Fibroblast of lung (primary cell): ENCODE measurements at regions not wholly inside any gene's neighbourhood (a gene's known extent, or its start where the extent isn't known, plus 50 kb on each side); places are given as distances from the start of the nearest gene placed in this dataset.

Source experiments
- DNase-seq, 2 donors: peaks; one replicate each; pipeline versions ENCODE4 v3.0.0 to v3.0.0-alpha.2; 2010; ENCODE audit warnings: low read depth in 2 of 2
- H2AFZ ChIP-seq: 2 replicates; pipeline ENCODE4 v1.5.1; 2012; ENCODE audit warnings: low read length, control low read depth, inconsistent platforms
- H3K27ac ChIP-seq: 2 replicates; pipeline ENCODE4 v1.5.1; 2011; ENCODE audit warnings: low read length, control low read depth; ENCODE audit not compliant: insufficient read depth
- H3K27me3 ChIP-seq: 2 replicates; pipeline ENCODE4 v1.5.1; 2011; ENCODE audit warnings: mild to moderate bottlenecking, low read length; ENCODE audit not compliant: control insufficient read depth, insufficient read depth
- H3K36me3 ChIP-seq: 2 replicates; pipeline ENCODE4 v1.5.1; 2011; ENCODE audit warnings: low read length; ENCODE audit not compliant: control insufficient read depth, insufficient read depth
- H3K4me1 ChIP-seq: 2 replicates; pipeline ENCODE4 v1.5.1; 2011; ENCODE audit warnings: low read length; ENCODE audit not compliant: control insufficient read depth, insufficient read depth; ENCODE audit errors: extremely low read depth
- H3K4me2 ChIP-seq: 2 replicates; pipeline ENCODE4 v1.5.1; 2011; ENCODE audit warnings: low read length, control low read depth; ENCODE audit not compliant: insufficient read depth; ENCODE audit errors: extremely low read depth
- H3K4me3 ChIP-seq, 4 experiments: fragments of 200-600 bp in 1 of 4; sonication (generic) in 1 of 4; replicated peaks in 1 of 4; 2 replicates each; pipeline ENCODE4 v1.5.1; 2011 to 2016; ENCODE audit warnings: low read length in 4 of 4, low read depth in 3 of 4, mild to moderate bottlenecking in 3 of 4, control low read depth in 2 of 4, inconsistent platforms in 1 of 4, mixed read lengths in 1 of 4; ENCODE audit not compliant: insufficient read depth in 1 of 4; ENCODE audit errors: control extremely low read depth in 1 of 4
- H3K79me2 ChIP-seq: 2 replicates; pipeline ENCODE4 v1.5.1; 2012; ENCODE audit warnings: mild to moderate bottlenecking, low read length, inconsistent platforms; ENCODE audit not compliant: control insufficient read depth, insufficient read depth
- H3K9ac ChIP-seq: 2 replicates; pipeline ENCODE4 v1.5.1; 2011; ENCODE audit warnings: mild to moderate bottlenecking, low read length, control low read depth; ENCODE audit not compliant: insufficient read depth
- H3K9me3 ChIP-seq: 2 replicates; pipeline ENCODE4 v1.5.1; 2012; ENCODE audit warnings: low read depth, low read length; ENCODE audit not compliant: control insufficient read depth, insufficient read depth
- H4K20me1 ChIP-seq: 2 replicates; pipeline ENCODE4 v1.5.1; 2011; ENCODE audit warnings: low read length; ENCODE audit not compliant: control insufficient read depth, insufficient read depth; ENCODE audit errors: extremely low read depth
- EZH2 ChIP-seq: IDR thresholded peaks from 2 replicates; pipeline ENCODE4 v1.5.1; 2012; ENCODE audit warnings: low read length, control low read depth, mild to moderate bottlenecking; ENCODE audit errors: missing control alignments
- TF ChIP-seq, protein P1 (sequence below), 2 donors: IDR thresholded peaks in 1 of 2; conservative IDR thresholded peaks in 1 of 2; 1 replicate in 1 of 2; 2 replicates in 1 of 2; pipeline ENCODE4 v1.5.1; 2011 to 2012; ENCODE audit warnings: low read length in 2 of 2, control low read depth in 1 of 2, inconsistent platforms in 1 of 2, low read depth in 1 of 2, mild to moderate bottlenecking in 1 of 2

DNA sequence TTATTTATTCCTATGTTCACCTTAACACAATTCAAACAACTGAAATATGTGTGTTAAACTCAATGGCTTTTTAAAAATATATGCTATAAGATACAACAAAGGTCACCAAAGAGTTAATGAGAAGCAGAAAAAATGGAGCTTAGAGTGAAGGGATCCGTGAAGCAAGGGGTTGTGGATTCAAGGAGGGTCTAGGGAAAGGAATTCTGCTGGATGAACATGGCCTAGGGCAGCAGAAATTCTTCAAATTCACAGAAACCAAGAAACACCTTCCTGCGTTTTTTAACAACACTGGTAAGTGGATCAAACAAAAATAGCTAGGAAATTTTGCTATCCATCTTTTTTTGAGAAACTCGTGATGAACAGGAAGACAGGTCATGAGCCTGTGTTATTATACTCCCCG, 59.3 kb upstream of the PLSCR5 start:
- DNase-seq: no peak

DNA sequence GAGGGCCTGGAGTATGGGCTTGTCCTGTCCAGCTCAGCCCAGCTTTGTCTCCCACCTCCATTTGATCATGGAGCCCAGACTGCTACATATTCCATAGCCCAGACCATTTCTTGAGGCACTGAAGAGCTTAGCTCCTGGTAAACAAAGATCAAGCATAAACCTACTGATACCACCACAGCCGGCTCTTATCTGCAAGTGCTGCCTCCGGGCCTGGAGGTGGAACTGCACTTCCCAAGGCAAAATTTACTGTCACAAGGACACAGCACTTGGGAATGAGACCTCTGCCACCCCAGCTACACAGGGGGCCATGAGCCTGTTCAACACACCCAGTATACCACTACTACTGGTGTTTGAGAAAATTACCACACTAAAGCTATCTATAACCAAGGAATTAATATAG, 53.7 kb upstream of the PLSCR5 start:
- no peak overlapping the region for H3K27ac ChIP-seq
- no peaks in the 10 kb centered on the region for H3K4me1 ChIP-seq
- no peak for DNase-seq
- TF ChIP-seq, protein P1, sequence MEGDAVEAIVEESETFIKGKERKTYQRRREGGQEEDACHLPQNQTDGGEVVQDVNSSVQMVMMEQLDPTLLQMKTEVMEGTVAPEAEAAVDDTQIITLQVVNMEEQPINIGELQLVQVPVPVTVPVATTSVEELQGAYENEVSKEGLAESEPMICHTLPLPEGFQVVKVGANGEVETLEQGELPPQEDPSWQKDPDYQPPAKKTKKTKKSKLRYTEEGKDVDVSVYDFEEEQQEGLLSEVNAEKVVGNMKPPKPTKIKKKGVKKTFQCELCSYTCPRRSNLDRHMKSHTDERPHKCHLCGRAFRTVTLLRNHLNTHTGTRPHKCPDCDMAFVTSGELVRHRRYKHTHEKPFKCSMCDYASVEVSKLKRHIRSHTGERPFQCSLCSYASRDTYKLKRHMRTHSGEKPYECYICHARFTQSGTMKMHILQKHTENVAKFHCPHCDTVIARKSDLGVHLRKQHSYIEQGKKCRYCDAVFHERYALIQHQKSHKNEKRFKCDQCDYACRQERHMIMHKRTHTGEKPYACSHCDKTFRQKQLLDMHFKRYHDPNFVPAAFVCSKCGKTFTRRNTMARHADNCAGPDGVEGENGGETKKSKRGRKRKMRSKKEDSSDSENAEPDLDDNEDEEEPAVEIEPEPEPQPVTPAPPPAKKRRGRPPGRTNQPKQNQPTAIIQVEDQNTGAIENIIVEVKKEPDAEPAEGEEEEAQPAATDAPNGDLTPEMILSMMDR (conservative IDR thresholded peaks at IDR 0.05 in 1 of 2, IDR thresholded peaks at IDR 0.05 in 1 of 2; ENCODE audit: low read depth in 1 of 2, low read length in 2 of 2): no peak
- no peak for TF ChIP-seq EZH2
- no peaks in the 10 kb centered on the region for H3K9me3 ChIP-seq
- no peak overlapping the region for H3K4me2 ChIP-seq
- H3K79me2 ChIP-seq: no peaks in the 10 kb centered on the region
- H3K9ac ChIP-seq: no peak overlapping the region
- H3K4me3 ChIP-seq: no peak overlapping the region
- no peaks in the 10 kb centered on the region for H4K20me1 ChIP-seq
- no peak overlapping the region for H2AFZ ChIP-seq
- no peaks in the 10 kb centered on the region for H3K27me3 ChIP-seq
- no peaks in the 10 kb centered on the region for H3K36me3 ChIP-seq

More for the DNA sequence above, 59.3 kb upstream of the PLSCR5 start:
- Histone ChIP-seq H3K27ac (no peak overlapping the region), H3K36me3 (no peaks in the 10 kb centered on the region), H3K27me3 (no peaks in the 10 kb centered on the region), H2AFZ (no peak overlapping the region), H4K20me1 (no peaks in the 10 kb centered on the region), H3K4me3 (no peak overlapping the region), H3K9me3 (no peaks in the 10 kb centered on the region), H3K4me1 (no peaks in the 10 kb centered on the region), H3K4me2 (no peak overlapping the region), H3K9ac (no peak overlapping the region), H3K79me2 (no peaks in the 10 kb centered on the region)
- TF ChIP-seq, protein P1 (conservative IDR thresholded peaks at IDR 0.05 in 1 of 2, IDR thresholded peaks at IDR 0.05 in 1 of 2; ENCODE audit: low read depth in 1 of 2, low read length in 2 of 2): no peak
- no peak for TF ChIP-seq EZH2

DNA sequence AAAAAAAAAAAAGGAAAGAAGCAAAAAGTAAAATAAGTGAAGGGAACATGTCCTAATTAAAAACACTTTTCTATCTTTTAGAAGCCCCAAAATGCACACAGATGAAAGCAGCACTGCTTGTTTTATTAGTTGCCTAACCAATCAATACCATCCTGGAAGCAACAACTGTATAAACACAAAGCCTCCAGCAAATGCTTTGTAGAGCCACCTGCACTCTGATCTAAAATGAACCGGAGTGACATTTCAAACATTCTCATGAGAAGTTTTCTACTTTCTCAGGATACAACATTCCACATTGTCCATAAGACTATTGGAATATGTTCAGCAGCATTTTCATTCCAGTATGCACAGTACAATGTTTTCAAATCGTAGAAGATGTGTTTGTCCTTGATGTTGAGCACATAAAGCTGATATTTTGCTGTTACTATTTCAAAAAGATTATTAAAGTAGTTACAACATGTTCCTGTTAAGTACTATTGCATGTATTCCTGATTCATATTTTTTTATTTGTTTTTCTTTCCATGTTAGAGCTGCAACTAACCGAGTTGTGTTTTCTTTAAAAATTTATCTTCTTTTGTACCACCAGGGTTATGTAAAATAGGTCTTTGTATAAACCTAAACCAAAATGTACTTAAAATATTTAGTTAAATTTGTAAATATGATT, 50.3 kb upstream of the PLSCR5 start:
- Histone ChIP-seq H3K27me3 (no peaks in the 10 kb centered on the region), H3K9me3 (no peaks in the 10 kb centered on the region), H3K4me3 (no peak overlapping the region), H3K4me2 (no peak overlapping the region), H4K20me1 (no peaks in the 10 kb centered on the region), H3K36me3 (no peaks in the 10 kb centered on the region), H3K79me2 (no peaks in the 10 kb centered on the region), H3K9ac (no peak overlapping the region), H3K27ac (no peak overlapping the region), H2AFZ (no peak overlapping the region), H3K4me1 (no peaks in the 10 kb centered on the region)
- no peak for DNase-seq
- no peak for TF ChIP-seq EZH2
- TF ChIP-seq, protein P1 (conservative IDR thresholded peaks at IDR 0.05 in 1 of 2, IDR thresholded peaks at IDR 0.05 in 1 of 2; ENCODE audit: low read depth in 1 of 2, low read length in 2 of 2): no peak
